ENCODE measurements at regions not wholly inside any gene's neighbourhood (a gene's known extent, or its start where the extent isn't known, plus 50 kb on each side); places are given as distances from the start of the nearest gene placed in this dataset.
A peak's percentile ranks its signal among the peaks of the same experiment; 100 is the strongest.

- no peak overlapping the region for H3K4me3 Mint-ChIP-seq
- no peaks in the 10 kb centered on the region for H3K36me3 Mint-ChIP-seq
- H3K9me3 Mint-ChIP-seq, result no peaks in the 10 kb centered on the region
- no peak for DNase-seq
- H3K4me1 Mint-ChIP-seq, result no peaks in the 10 kb centered on the region
- H3K27me3 Mint-ChIP-seq, result peaks cover 4% of the 10 kb centered on the region
- no peak overlapping the region for H3K27ac Mint-ChIP-seq
Measured at GRCh38 chrY:15349351-15349750, 825.0 kb downstream of the NLGN4Y start.

DNA sequence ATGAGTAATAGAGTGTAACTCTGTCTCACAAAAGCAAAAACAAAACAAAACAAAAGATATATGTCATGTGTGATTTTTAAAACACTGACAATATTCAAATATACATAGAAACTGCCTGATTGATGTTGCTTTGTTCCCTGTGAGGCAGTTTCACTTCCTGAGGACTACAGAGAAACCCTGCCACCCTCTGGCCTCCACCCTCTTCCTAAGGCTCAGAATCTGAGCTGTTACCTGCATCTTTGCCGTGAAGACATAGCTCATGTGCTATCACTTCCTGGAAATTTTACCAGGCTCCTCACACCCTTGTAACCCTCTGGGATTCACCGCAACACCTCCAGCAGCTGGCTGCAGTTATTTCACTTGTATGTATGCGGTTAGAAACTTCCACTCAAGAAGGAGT, 831.0 kb downstream of the NLGN4Y start:
- DNase-seq, result no peak
- Mint-ChIP-seq H3K27ac (no peak overlapping the region), H3K27me3 (peaks cover 4% of the 10 kb centered on the region), H3K36me3 (no peaks in the 10 kb centered on the region), H3K4me1 (no peaks in the 10 kb centered on the region), H3K4me3 (no peak overlapping the region), H3K9me3 (no peaks in the 10 kb centered on the region)

GRCh38 chrY:15360471-15360870, 836.1 kb downstream of the NLGN4Y start:
- no peaks in the 10 kb centered on the region for H3K27me3 Mint-ChIP-seq
- no peak overlapping the region for H3K4me3 Mint-ChIP-seq
- H3K27ac Mint-ChIP-seq, result no peak overlapping the region
- H3K36me3 Mint-ChIP-seq, result no peaks in the 10 kb centered on the region
- no peak for DNase-seq
- H3K4me1 Mint-ChIP-seq, result no peaks in the 10 kb centered on the region
- H3K9me3 Mint-ChIP-seq, result no peaks in the 10 kb centered on the region

DNA sequence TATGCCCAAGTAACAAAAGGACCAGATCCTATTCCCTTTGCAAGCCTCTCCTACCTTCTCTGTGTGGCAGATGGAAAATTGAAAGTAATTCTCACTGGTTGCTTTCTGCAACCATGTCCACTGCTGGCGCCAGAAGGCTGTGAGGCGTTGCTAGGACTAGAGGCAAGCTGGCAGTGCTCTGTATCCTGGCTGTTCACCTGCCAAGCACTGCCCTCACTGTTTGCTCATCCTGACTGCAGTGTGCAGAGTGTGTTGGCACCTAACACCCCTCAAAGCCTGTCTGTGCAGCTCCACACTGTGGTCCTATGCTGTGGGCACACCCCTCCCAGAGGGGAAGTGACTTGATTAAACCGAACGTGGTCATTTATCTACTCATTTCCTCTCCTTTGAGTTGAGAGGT, 840.7 kb downstream of the NLGN4Y start:
- no peak for DNase-seq
- H3K9me3 Mint-ChIP-seq, result no peaks in the 10 kb centered on the region
- no peak overlapping the region for H3K27ac Mint-ChIP-seq
- H3K4me1 Mint-ChIP-seq, result no peaks in the 10 kb centered on the region
- H3K4me3 Mint-ChIP-seq, result no peak overlapping the region
- no peaks in the 10 kb centered on the region for H3K27me3 Mint-ChIP-seq
- H3K36me3 Mint-ChIP-seq, result no peaks in the 10 kb centered on the region

DNA sequence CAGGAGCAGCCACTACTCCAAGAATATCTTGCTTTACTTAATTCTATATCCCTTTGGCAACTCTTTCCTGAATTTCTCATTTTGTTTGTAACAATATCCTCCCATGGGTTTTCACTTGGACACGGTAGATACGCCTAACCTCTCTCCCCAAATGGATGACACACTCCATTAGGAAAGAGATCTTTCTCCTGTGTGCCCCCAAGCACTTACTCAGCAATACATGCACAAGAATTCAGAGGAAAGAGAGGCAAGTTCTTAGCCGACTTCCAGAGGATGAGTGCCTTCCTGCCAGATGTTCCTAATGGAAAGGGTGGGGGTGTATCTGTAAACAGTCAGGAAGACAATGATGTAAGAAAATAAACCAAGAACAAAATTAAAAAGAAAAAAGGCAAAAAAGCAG, 844.5 kb downstream of the NLGN4Y start:
- no peak overlapping the region for H3K27ac Mint-ChIP-seq
- no peaks in the 10 kb centered on the region for H3K4me1 Mint-ChIP-seq

GRCh38 chrY:15385178-15385577, 860.8 kb downstream of the NLGN4Y start:
- Mint-ChIP-seq H3K4me1 (no peaks in the 10 kb centered on the region), H3K9me3 (no peaks in the 10 kb centered on the region), H3K36me3 (no peaks in the 10 kb centered on the region), H3K27ac (no peak overlapping the region), H3K4me3 (no peak overlapping the region), H3K27me3 (no peaks in the 10 kb centered on the region)
- DNase-seq, result no peak

More for the DNA sequence above, 844.5 kb downstream of the NLGN4Y start:
- Mint-ChIP-seq H3K4me3 (no peak overlapping the region), H3K36me3 (peaks cover 2% of the 10 kb centered on the region), H3K9me3 (no peaks in the 10 kb centered on the region), H3K27me3 (peaks cover 6% of the 10 kb centered on the region)
- no peak for DNase-seq

GRCh38 chrY:15397556-15398280, 873.4 kb downstream of the NLGN4Y start:
- Mint-ChIP-seq H3K36me3 (no peaks in the 10 kb centered on the region), H3K27ac (no peak overlapping the region)

DNA sequence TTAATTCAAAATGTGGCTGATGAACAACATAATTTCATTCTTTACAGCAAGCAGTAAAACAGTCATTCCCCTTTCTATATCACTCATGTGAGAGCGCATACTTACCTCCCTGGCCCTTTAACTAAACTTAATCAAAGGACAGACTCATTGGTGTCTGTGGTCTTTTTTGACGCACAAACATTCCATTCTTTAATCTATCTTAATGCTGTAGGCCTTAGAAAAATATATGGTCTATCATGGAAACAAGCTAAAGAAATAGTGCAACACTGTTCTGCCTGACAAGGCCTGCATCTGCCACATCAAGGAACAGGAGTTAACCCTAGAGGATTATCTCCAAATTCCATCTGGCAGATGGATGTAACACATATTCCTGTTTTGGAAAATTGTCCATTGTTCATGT, 878.1 kb downstream of the NLGN4Y start:
- Mint-ChIP-seq H3K9me3 (no peaks in the 10 kb centered on the region), H3K36me3 (no peaks in the 10 kb centered on the region), H3K27ac (no peak overlapping the region), H3K4me1 (no peaks in the 10 kb centered on the region), H3K27me3 (no peaks in the 10 kb centered on the region), H3K4me3 (no peak overlapping the region)
- no peak for DNase-seq

More at GRCh38 chrY:15397556-15398280, 873.4 kb downstream of the NLGN4Y start:
- Mint-ChIP-seq H3K27me3 (no peaks in the 10 kb centered on the region), H3K4me3 (no peak overlapping the region), H3K9me3 (no peaks in the 10 kb centered on the region), H3K4me1 (no peaks in the 10 kb centered on the region)
- no peak for DNase-seq

- Mint-ChIP-seq H3K4me1 (no peaks in the 10 kb centered on the region), H3K9me3 (peaks cover 2% of the 10 kb centered on the region), H3K4me3 (no peak overlapping the region), H3K27me3 (no peaks in the 10 kb centered on the region), H3K36me3 (no peaks in the 10 kb centered on the region), H3K27ac (no peak overlapping the region)
- DNase-seq, result no peak
Measured at GRCh38 chrY:15404551-15404950, 880.2 kb downstream of the NLGN4Y start.

- no peaks in the 10 kb centered on the region for H3K36me3 Mint-ChIP-seq
Measured at GRCh38 chrY:15415165-15415564, 890.8 kb downstream of the NLGN4Y start.

DNA sequence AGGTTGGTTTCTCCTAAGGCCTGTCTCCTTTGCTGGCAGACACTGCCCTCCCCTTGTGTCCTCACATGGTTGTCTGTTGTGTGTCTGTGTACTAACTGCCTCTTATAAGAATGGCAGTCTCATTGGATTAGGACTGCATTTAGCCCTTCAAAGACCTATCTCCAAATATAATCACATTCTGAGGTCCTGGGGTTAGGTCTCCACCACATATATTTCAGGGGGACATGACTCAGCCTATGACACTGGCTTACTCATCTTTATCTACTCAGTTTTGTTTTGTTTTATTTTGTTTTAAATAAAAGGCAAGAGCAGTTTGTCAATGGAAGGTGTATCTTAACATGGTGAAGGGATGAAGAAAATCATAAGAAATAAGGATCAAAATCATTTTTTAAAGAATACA, 894.3 kb downstream of the NLGN4Y start:
- Mint-ChIP-seq H3K36me3 (no peaks in the 10 kb centered on the region), H3K27ac (no peak overlapping the region), H3K27me3 (no peaks in the 10 kb centered on the region), H3K4me1 (no peaks in the 10 kb centered on the region), H3K9me3 (no peaks in the 10 kb centered on the region), H3K4me3 (no peak overlapping the region)
- DNase-seq, result no peak

More at GRCh38 chrY:15415165-15415564, 890.8 kb downstream of the NLGN4Y start:
- H3K27ac Mint-ChIP-seq, result no peak overlapping the region
- H3K27me3 Mint-ChIP-seq, result no peaks in the 10 kb centered on the region
- DNase-seq, result no peak
- no peaks in the 10 kb centered on the region for H3K4me1 Mint-ChIP-seq
- no peaks in the 10 kb centered on the region for H3K9me3 Mint-ChIP-seq
- no peak overlapping the region for H3K4me3 Mint-ChIP-seq

DNA sequence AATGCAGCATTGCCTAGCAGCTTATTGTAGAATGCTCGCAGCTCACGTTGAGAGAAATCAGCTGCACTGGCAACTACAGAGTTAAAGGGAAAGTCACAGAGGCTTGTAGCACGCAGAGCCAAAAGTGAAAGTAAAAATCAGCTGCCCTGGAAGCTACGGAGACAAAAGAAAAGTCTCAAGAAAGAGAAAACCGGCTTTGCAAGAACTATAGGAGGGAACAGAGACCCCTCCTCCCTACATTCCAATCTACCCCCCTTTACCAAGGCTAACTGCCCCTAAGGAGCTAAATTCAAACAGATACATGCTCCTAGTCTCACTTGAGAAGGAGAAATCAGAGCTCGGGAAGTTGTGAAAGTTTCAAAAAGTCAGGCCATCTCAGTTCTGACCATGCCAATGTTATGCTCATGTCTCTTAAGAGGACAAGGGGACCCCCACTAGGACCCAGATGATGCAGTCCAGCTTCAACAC, 900.4 kb downstream of the NLGN4Y start:
- Mint-ChIP-seq H3K36me3 (no peaks in the 10 kb centered on the region), H3K4me3 (peak overlapping the region; percentile 81), H3K9me3 (peaks cover 16% of the 10 kb centered on the region)

GRCh38 chrY:15440021-15440695, 915.8 kb downstream of the NLGN4Y start:
- Mint-ChIP-seq H3K27me3 (no peaks in the 10 kb centered on the region), H3K9me3 (peaks cover 2% of the 10 kb centered on the region), H3K27ac (no peak overlapping the region), H3K4me3 (no peak overlapping the region), H3K4me1 (peaks cover 14% of the 10 kb centered on the region), H3K36me3 (no peaks in the 10 kb centered on the region)
- no peak for DNase-seq

More for the DNA sequence above, 900.4 kb downstream of the NLGN4Y start:
- H3K27me3 Mint-ChIP-seq, result no peaks in the 10 kb centered on the region
- H3K27ac Mint-ChIP-seq, result peak overlapping the region; percentile 92
- DNase-seq, result peak; percentile 0
- peaks cover 17% of the 10 kb centered on the region for H3K4me1 Mint-ChIP-seq

- DNase-seq, result no peak
- Mint-ChIP-seq H3K36me3 (no peaks in the 10 kb centered on the region), H3K4me3 (peak overlapping the region; percentile 50), H3K9me3 (peaks cover 2% of the 10 kb centered on the region), H3K27ac (no peak overlapping the region), H3K27me3 (no peaks in the 10 kb centered on the region), H3K4me1 (peaks cover 14% of the 10 kb centered on the region)
Measured at GRCh38 chrY:15440696-15441408, 916.5 kb downstream of the NLGN4Y start.

- no peaks in the 10 kb centered on the region for H3K27me3 Mint-ChIP-seq
- H3K4me3 Mint-ChIP-seq, result no peak overlapping the region
- peaks cover 14% of the 10 kb centered on the region for H3K4me1 Mint-ChIP-seq
- peaks cover 2% of the 10 kb centered on the region for H3K9me3 Mint-ChIP-seq
- no peak overlapping the region for H3K27ac Mint-ChIP-seq
- no peaks in the 10 kb centered on the region for H3K36me3 Mint-ChIP-seq
- no peak for DNase-seq
Measured at GRCh38 chrY:15441878-15442277, 917.5 kb downstream of the NLGN4Y start.
